ENCODE measurements at regions not wholly inside any gene's neighbourhood (a gene's known extent, or its start where the extent isn't known, plus 50 kb on each side); places are given as distances from the start of the nearest gene placed in this dataset.

DNA sequence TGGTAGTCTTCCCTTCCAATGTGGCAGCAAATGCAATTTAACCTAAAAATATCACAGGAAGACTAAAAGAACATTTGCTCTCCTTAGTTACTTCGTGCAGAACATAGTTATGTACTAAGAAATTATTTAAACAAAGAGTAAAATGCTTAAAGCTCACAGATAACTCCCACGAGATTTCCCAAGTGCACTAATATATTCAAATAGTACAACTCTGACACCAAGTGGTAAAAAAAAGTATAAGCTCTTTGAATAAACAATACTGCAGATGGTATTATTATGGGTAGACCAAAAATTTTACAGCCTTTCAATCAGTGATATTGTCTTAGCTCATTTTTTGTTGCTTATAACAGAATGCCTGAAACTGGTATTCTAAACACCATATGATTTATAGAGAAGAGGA lies 52.8 kb upstream of the FILIP1 start:
- peak; percentile 53 for DNase-seq

DNA sequence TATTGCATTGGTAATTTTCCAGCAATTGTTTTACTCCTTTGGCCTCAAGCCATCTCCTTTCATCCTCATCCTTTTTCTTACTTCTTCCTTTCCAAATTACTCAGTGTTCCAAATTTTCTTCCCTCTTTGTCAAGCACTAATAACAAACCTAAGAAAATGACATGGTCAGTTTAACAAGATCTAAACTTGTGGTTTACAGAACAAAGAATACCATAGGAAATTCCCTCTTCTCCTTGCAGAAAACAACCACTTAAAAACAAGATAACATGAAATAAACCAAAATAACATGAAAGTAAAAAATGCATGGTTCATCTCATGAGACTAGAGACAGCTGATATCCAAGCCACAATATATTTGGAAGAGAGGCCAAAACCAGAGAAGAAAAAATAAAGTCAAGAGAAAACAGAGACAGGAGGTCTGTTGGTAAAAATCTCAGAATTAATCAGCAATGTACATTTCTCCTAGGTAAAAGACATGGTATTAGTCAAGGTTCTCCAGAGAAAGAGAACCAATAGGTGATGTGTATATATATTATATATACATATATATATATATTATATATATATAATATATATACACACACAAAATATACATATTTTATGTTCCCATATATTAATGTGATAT lies 51.0 kb upstream of the SENP6 start:
- DNase-seq: no peak

DNA sequence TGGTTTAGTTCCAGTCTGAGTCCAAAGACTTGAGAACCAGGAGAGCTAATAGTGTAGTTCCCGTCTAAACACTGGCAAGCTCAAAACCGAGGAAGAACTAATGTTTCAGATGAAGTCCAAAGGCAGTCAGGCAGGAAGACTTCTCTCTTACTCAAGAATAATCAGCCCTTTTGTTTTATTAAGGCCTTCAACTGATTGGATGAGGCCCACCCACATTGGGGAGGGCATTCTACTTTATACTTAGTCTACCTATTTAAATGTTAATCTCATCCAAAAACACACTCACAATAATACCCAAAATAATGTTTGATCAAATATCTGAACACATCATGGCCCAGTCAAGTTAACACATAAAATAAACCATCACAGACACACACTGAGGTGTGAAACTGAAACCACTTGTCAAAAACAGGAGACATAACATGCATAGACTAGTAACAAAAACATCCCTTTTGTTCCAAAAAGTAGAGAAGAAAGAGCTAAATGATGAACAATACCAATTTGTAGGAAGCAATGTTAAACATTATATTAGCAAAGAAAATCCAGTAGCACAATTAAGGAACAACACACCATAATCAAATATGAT lies 50.2 kb upstream of the SENP6 start:
- no peak for DNase-seq

Measured in fibroblast of skin of back (primary cell).